GM04504 (cell line): ENCODE measurements at regions not wholly inside any gene's neighbourhood (a gene's known extent, or its start where the extent isn't known, plus 50 kb on each side); places are given as distances from the start of the nearest gene placed in this dataset.
A peak's percentile ranks its signal among the peaks of the same experiment; 100 is the strongest.
"Not testable (repeated sequence)": the region's sequence is repeated elsewhere in the genome, so short reads cannot be mapped to it uniquely, and the experiment has no call there.

ENCODE experiments used
- DNase-seq: peaks from one replicate; pipeline ENCODE4 v3.0.0-alpha.2; 2012; ENCODE audit warnings: low read depth

GRCh38 chr6:6748001-6748400 lies 159.5 kb downstream of the LY86 start:
- DNase-seq = no peak

- DNase-seq = peak; percentile 59
Observed at GRCh38 chr6:6749702-6750491, 161.4 kb downstream of the LY86 start.

GRCh38 chr6:6750594-6751265 lies 162.2 kb downstream of the LY86 start:
- DNase-seq = no peak

- DNase-seq = no peak
Observed at GRCh38 chr6:6751266-6751596, 162.7 kb downstream of the LY86 start.

- no peak for DNase-seq
Observed at GRCh38 chr6:6751619-6752023, 163.1 kb downstream of the LY86 start.

- no peak for DNase-seq
Observed at GRCh38 chr6:6752129-6752528, 163.6 kb downstream of the LY86 start.

GRCh38 chr6:6753301-6753700 lies 164.8 kb downstream of the LY86 start:
- DNase-seq = no peak

GRCh38 chr6:6756526-6756925 lies 168.0 kb downstream of the LY86 start:
- DNase-seq = no peak

GRCh38 chr6:6758546-6758914 lies 170.0 kb downstream of the LY86 start:
- DNase-seq = no peak

GRCh38 chr6:6758915-6759654 lies 170.6 kb downstream of the LY86 start:
- DNase-seq = no peak

- no peak for DNase-seq
Observed at GRCh38 chr6:6760002-6760401, 171.5 kb downstream of the LY86 start.

- DNase-seq = not testable (repeated sequence)
Observed at GRCh38 chr6:6762566-6762965, 174.0 kb downstream of the LY86 start.

GRCh38 chr6:6764764-6765434 lies 176.4 kb downstream of the LY86 start:
- no peak for DNase-seq

GRCh38 chr6:6766230-6766905 lies 177.8 kb downstream of the LY86 start:
- no peak for DNase-seq

GRCh38 chr6:6769466-6769865 lies 180.9 kb downstream of the LY86 start:
- no peak for DNase-seq

GRCh38 chr6:6771224-6771945 lies 182.9 kb downstream of the LY86 start:
- no peak for DNase-seq

GRCh38 chr6:6771964-6772363 lies 183.4 kb downstream of the LY86 start:
- no peak for DNase-seq

GRCh38 chr6:6772751-6773150 lies 184.2 kb downstream of the LY86 start:
- no peak for DNase-seq

- DNase-seq = no peak
Observed at GRCh38 chr6:6775074-6775473, 186.6 kb downstream of the LY86 start.

- no peak for DNase-seq
Observed at GRCh38 chr6:6780231-6780630, 191.7 kb downstream of the LY86 start.

- DNase-seq = peak; percentile 48
Observed at GRCh38 chr6:6781172-6781872, 192.8 kb downstream of the LY86 start.
